Effector memory CD4-positive, alpha-beta T cell (primary cell): ENCODE measurements at regions not wholly inside any gene's neighbourhood (a gene's known extent, or its start where the extent isn't known, plus 50 kb on each side); places are given as distances from the start of the nearest gene placed in this dataset.

ENCODE experiments used
- DNase-seq, 3 donors: peaks; one replicate each; pipeline ENCODE4 v3.0.0-alpha.2; 2020
- H3K27ac ChIP-seq: 2 replicates; pipeline ENCODE4 v1.7.0; 2013; ENCODE audit warnings: mild to moderate bottlenecking, low read length, moderate library complexity; ENCODE audit not compliant: insufficient read depth, poor library complexity, severe bottlenecking
- H3K27me3 ChIP-seq: replicated peaks from 2 replicates; pipeline ENCODE4 v1.7.0; 2013; ENCODE audit warnings: mild to moderate bottlenecking, low read length; ENCODE audit not compliant: insufficient read depth, control insufficient read depth, poor library complexity, severe bottlenecking
- H3K36me3 ChIP-seq: 2 replicates; pipeline ENCODE4 v1.7.0; 2013; ENCODE audit warnings: mild to moderate bottlenecking, low read length, moderate library complexity; ENCODE audit not compliant: control insufficient read depth, insufficient read depth
- H3K4me1 ChIP-seq: 2 replicates; pipeline ENCODE4 v1.7.0; 2013; ENCODE audit warnings: low read length, mild to moderate bottlenecking; ENCODE audit not compliant: control insufficient read depth, insufficient read depth, poor library complexity, severe bottlenecking
- H3K4me3 ChIP-seq: 2 replicates; pipeline ENCODE4 v1.7.0; 2013; ENCODE audit warnings: low read length, low read depth, mild to moderate bottlenecking; ENCODE audit not compliant: insufficient read depth, poor library complexity, severe bottlenecking
- H3K9me3 ChIP-seq: 2 replicates; pipeline ENCODE4 v1.7.0; 2013; ENCODE audit warnings: mild to moderate bottlenecking, low read length, moderate library complexity; ENCODE audit not compliant: control insufficient read depth

GRCh38 chr3:106078635-106079034, 209.8 kb upstream of the CBLB start:
- Histone ChIP-seq H3K36me3 (no peaks in the 10 kb centered on the region), H3K4me3 (no peak overlapping the region), H3K27ac (no peak overlapping the region), H3K9me3 (no peaks in the 10 kb centered on the region), H3K27me3 (no peaks in the 10 kb centered on the region), H3K4me1 (no peaks in the 10 kb centered on the region)
- no peak for DNase-seq

- H3K4me1 ChIP-seq, result no peaks in the 10 kb centered on the region
- no peaks in the 10 kb centered on the region for H3K27me3 ChIP-seq
- H3K9me3 ChIP-seq, result no peaks in the 10 kb centered on the region
- no peak overlapping the region for H3K4me3 ChIP-seq
- H3K36me3 ChIP-seq, result no peaks in the 10 kb centered on the region
- no peak for DNase-seq
- H3K27ac ChIP-seq, result no peak overlapping the region
These were observed 213.8 kb upstream of the CBLB start for GRCh38 chr3:106082616-106083015.

- no peak overlapping the region for H3K4me3 ChIP-seq
- H3K27me3 ChIP-seq, result no peaks in the 10 kb centered on the region
- no peaks in the 10 kb centered on the region for H3K9me3 ChIP-seq
- no peaks in the 10 kb centered on the region for H3K4me1 ChIP-seq
- no peak for DNase-seq
- no peaks in the 10 kb centered on the region for H3K36me3 ChIP-seq
- H3K27ac ChIP-seq, result no peak overlapping the region
These were observed 214.4 kb upstream of the CBLB start for GRCh38 chr3:106083207-106083606.

GRCh38 chr3:106083854-106084253, 215.0 kb upstream of the CBLB start:
- no peak overlapping the region for H3K27ac ChIP-seq
- no peaks in the 10 kb centered on the region for H3K4me1 ChIP-seq
- H3K27me3 ChIP-seq, result no peaks in the 10 kb centered on the region
- DNase-seq, result no peak
- H3K4me3 ChIP-seq, result no peak overlapping the region
- no peaks in the 10 kb centered on the region for H3K36me3 ChIP-seq
- no peaks in the 10 kb centered on the region for H3K9me3 ChIP-seq

GRCh38 chr3:106086038-106086437, 217.2 kb upstream of the CBLB start:
- H3K36me3 ChIP-seq, result no peaks in the 10 kb centered on the region

GRCh38 chr3:106086636-106087035, 217.8 kb upstream of the CBLB start:
- no peak for DNase-seq
- Histone ChIP-seq H3K27me3 (no peaks in the 10 kb centered on the region), H3K4me1 (no peaks in the 10 kb centered on the region), H3K9me3 (no peaks in the 10 kb centered on the region), H3K36me3 (no peaks in the 10 kb centered on the region), H3K4me3 (no peak overlapping the region), H3K27ac (no peak overlapping the region)

More at GRCh38 chr3:106086038-106086437, 217.2 kb upstream of the CBLB start:
- H3K9me3 ChIP-seq, result no peaks in the 10 kb centered on the region
- no peaks in the 10 kb centered on the region for H3K4me1 ChIP-seq
- H3K27ac ChIP-seq, result no peak overlapping the region
- no peaks in the 10 kb centered on the region for H3K27me3 ChIP-seq
- H3K4me3 ChIP-seq, result no peak overlapping the region
- no peak for DNase-seq

- Histone ChIP-seq H3K27ac (no peak overlapping the region), H3K27me3 (no peaks in the 10 kb centered on the region), H3K4me1 (no peaks in the 10 kb centered on the region), H3K36me3 (no peaks in the 10 kb centered on the region), H3K4me3 (no peak overlapping the region), H3K9me3 (no peaks in the 10 kb centered on the region)
- no peak for DNase-seq
These were observed 219.5 kb upstream of the CBLB start for GRCh38 chr3:106088304-106088703.

GRCh38 chr3:106088899-106089298, 220.1 kb upstream of the CBLB start:
- Histone ChIP-seq H3K27ac (no peak overlapping the region), H3K4me1 (no peaks in the 10 kb centered on the region), H3K9me3 (no peaks in the 10 kb centered on the region), H3K27me3 (no peaks in the 10 kb centered on the region), H3K36me3 (no peaks in the 10 kb centered on the region), H3K4me3 (no peak overlapping the region)
- no peak for DNase-seq

- no peak overlapping the region for H3K27ac ChIP-seq
- DNase-seq, result no peak
These were observed 221.0 kb upstream of the CBLB start for GRCh38 chr3:106089806-106090205.

GRCh38 chr3:106092792-106093191, 224.0 kb upstream of the CBLB start:
- Histone ChIP-seq H3K4me1 (no peaks in the 10 kb centered on the region), H3K27me3 (no peaks in the 10 kb centered on the region), H3K9me3 (no peaks in the 10 kb centered on the region), H3K36me3 (no peaks in the 10 kb centered on the region), H3K4me3 (no peak overlapping the region), H3K27ac (no peak overlapping the region)
- DNase-seq, result no peak

More at GRCh38 chr3:106089806-106090205, 221.0 kb upstream of the CBLB start:
- H3K9me3 ChIP-seq, result no peaks in the 10 kb centered on the region
- H3K4me3 ChIP-seq, result no peak overlapping the region
- H3K36me3 ChIP-seq, result no peaks in the 10 kb centered on the region
- no peaks in the 10 kb centered on the region for H3K27me3 ChIP-seq
- H3K4me1 ChIP-seq, result no peaks in the 10 kb centered on the region

- Histone ChIP-seq H3K4me1 (no peaks in the 10 kb centered on the region), H3K27ac (no peak overlapping the region), H3K27me3 (no peaks in the 10 kb centered on the region), H3K9me3 (no peaks in the 10 kb centered on the region), H3K4me3 (no peak overlapping the region), H3K36me3 (no peaks in the 10 kb centered on the region)
- no peak for DNase-seq
These were observed 224.8 kb upstream of the CBLB start for GRCh38 chr3:106093616-106094015.
